ENCODE measurements at regions not wholly inside any gene's neighbourhood (a gene's known extent, or its start where the extent isn't known, plus 50 kb on each side); places are given as distances from the start of the nearest gene placed in this dataset.

DNA sequence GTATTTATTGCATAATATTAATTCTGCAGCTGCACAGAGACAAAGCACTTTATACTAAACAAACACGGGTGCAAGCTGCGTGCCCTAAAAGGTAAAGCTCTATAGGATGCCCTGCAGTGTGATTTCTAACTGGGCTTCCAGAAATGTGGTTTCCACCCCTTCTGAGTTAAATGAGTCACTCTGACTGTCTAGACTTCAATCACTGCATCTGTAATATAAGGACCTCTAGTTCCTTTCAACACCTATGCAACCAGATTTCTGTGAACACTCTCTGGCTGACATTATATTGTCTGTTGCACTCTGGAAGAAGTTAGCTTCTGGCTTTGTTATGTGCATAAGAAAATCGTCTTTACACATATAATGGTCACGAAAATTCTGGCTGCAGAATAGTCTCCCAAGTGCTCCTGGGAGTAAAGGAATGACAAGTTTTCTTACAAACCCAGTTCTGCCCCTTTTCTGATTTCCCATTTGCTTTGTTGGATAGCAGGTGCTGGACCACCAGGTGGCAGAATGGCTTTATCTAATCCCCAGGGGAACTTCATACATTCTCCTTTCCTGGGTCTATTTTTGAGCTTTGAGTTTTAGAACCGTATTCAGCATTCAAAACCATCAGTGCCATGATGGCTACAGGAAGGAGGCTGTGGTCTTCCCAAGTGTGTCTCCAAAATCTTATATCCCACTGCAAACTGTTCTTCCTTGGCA is 842.2 kb downstream of the STIM2 start:
- Histone ChIP-seq H3K4me2 (ENCODE audit: low read length) (no peak overlapping the region), H3F3A (ENCODE audit: control insufficient read depth, insufficient read depth) (no peaks in the 10 kb centered on the region), H3K4me3 (ENCODE audit: low read length) (no peak overlapping the region), H4K20me1 (ENCODE audit: control insufficient read depth, insufficient read depth, low read depth, low read length) (no peaks in the 10 kb centered on the region), H3K9me3 (ENCODE audit: control insufficient read depth, insufficient read depth, low read length) (no peaks in the 10 kb centered on the region), H3K27me3 (ENCODE audit: control insufficient read depth, low read length) (no peaks in the 10 kb centered on the region), H3K27ac (ENCODE audit: low read depth, low read length) (no peak overlapping the region), H3K79me2 (ENCODE audit: control insufficient read depth, low read length) (no peaks in the 10 kb centered on the region), H3K9me2 (replicated peaks; ENCODE audit: control insufficient read depth, low read length) (no peaks in the 10 kb centered on the region), H3K36me3 (ENCODE audit: control insufficient read depth, low read length) (no peaks in the 10 kb centered on the region), H3K4me1 (ENCODE audit: control insufficient read depth, low read length) (no peaks in the 10 kb centered on the region)
- TF ChIP-seq EZH2phosphoT487 (IDR thresholded peaks at IDR 0.05; ENCODE audit: borderline replicate concordance, low read length) (no peak), CTCF (IDR thresholded peaks at IDR 0.05; ENCODE audit: low read depth, low read length, poor library complexity, severe bottlenecking) (peak; percentile 37)

- Histone ChIP-seq H3K9me3 (ENCODE audit: control insufficient read depth, insufficient read depth, low read length) (no peaks in the 10 kb centered on the region), H3K27me3 (ENCODE audit: control insufficient read depth, low read length) (no peaks in the 10 kb centered on the region), H3K4me1 (ENCODE audit: control insufficient read depth, low read length) (no peaks in the 10 kb centered on the region), H4K20me1 (ENCODE audit: control insufficient read depth, insufficient read depth, low read depth, low read length) (no peaks in the 10 kb centered on the region), H3K79me2 (ENCODE audit: control insufficient read depth, low read length) (no peaks in the 10 kb centered on the region), H3K36me3 (ENCODE audit: control insufficient read depth, low read length) (no peaks in the 10 kb centered on the region), H3K27ac (ENCODE audit: low read depth, low read length) (no peak overlapping the region), H3K9me2 (replicated peaks; ENCODE audit: control insufficient read depth, low read length) (no peaks in the 10 kb centered on the region), H3F3A (ENCODE audit: control insufficient read depth, insufficient read depth) (no peaks in the 10 kb centered on the region), H3K4me3 (ENCODE audit: low read length) (no peak overlapping the region), H3K4me2 (ENCODE audit: low read length) (no peak overlapping the region)
- TF ChIP-seq EZH2phosphoT487 (IDR thresholded peaks at IDR 0.05; ENCODE audit: borderline replicate concordance, low read length) (no peak), CTCF (IDR thresholded peaks at IDR 0.05; ENCODE audit: low read depth, low read length, poor library complexity, severe bottlenecking) (no peak)
Observed at GRCh38 chr4:27703771-27704170, 843.1 kb downstream of the STIM2 start.

- no peak overlapping the region for H3K4me2 ChIP-seq (ENCODE audit: low read length)
- H3F3A ChIP-seq (ENCODE audit: control insufficient read depth, insufficient read depth): no peaks in the 10 kb centered on the region
- H3K4me3 ChIP-seq (ENCODE audit: low read length): no peak overlapping the region
- H4K20me1 ChIP-seq (ENCODE audit: control insufficient read depth, insufficient read depth, low read depth, low read length): no peaks in the 10 kb centered on the region
- no peaks in the 10 kb centered on the region for H3K36me3 ChIP-seq (ENCODE audit: control insufficient read depth, low read length)
- TF ChIP-seq CTCF (IDR thresholded peaks at IDR 0.05; ENCODE audit: low read depth, low read length, poor library complexity, severe bottlenecking) (no peak), EZH2phosphoT487 (IDR thresholded peaks at IDR 0.05; ENCODE audit: borderline replicate concordance, low read length) (no peak)
- H3K27ac ChIP-seq (ENCODE audit: low read depth, low read length): no peak overlapping the region
- H3K9me3 ChIP-seq (ENCODE audit: control insufficient read depth, insufficient read depth, low read length): no peaks in the 10 kb centered on the region
- H3K4me1 ChIP-seq (ENCODE audit: control insufficient read depth, low read length): no peaks in the 10 kb centered on the region
- no peaks in the 10 kb centered on the region for H3K79me2 ChIP-seq (ENCODE audit: control insufficient read depth, low read length)
- H3K27me3 ChIP-seq (ENCODE audit: control insufficient read depth, low read length): no peaks in the 10 kb centered on the region
- no peaks in the 10 kb centered on the region for H3K9me2 ChIP-seq (replicated peaks; ENCODE audit: control insufficient read depth, low read length)
Observed at GRCh38 chr4:27711041-27711440, 850.4 kb downstream of the STIM2 start.

Measured in DOHH2 (cell line).